ENCODE measurements at regions not wholly inside any gene's neighbourhood (a gene's known extent, or its start where the extent isn't known, plus 50 kb on each side); places are given as distances from the start of the nearest gene placed in this dataset.

DNA sequence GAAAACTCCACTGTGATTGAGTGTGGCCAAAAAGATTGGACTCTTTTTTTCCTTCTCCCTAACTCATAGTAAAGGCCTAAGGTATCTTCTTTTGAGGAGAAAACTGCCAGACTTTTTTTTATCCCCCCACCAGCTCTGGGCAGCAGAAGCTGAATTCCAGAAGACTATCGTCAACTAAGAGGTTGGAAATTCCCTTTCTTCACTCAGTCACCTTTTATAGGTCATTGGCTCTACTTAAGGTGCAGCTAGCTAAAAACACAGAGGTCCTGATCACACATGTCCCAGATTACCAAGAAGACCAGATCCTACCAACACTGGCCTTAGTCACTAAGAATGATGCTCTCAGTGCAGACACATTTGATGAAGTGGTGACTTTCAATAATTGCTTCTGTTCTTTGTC lies 1441.2 kb downstream of the PLA2G4A start:
- peak; percentile 24 for DNase-seq (ENCODE audit: low read depth)

DNA sequence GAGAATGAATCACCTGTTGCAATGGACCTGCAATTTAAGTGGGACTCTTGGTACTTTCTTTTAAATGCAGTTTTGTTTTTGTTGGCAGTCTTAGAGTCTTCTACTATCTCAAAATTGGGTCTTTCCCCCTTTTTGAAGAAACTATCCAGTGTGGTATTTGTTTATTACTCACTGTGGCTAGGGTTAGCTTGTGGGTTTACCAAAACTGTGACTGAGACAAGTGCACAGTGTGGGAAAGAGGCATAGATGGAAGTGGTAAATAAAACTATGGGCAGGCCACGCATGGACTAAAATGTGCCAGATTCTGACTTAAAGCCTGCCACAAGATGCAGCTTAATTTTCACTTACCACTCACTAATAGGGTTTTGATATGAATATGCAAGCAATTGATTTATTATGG lies 1441.7 kb downstream of the PLA2G4A start:
- peak; percentile 22 for DNase-seq (ENCODE audit: low read depth)

DNA sequence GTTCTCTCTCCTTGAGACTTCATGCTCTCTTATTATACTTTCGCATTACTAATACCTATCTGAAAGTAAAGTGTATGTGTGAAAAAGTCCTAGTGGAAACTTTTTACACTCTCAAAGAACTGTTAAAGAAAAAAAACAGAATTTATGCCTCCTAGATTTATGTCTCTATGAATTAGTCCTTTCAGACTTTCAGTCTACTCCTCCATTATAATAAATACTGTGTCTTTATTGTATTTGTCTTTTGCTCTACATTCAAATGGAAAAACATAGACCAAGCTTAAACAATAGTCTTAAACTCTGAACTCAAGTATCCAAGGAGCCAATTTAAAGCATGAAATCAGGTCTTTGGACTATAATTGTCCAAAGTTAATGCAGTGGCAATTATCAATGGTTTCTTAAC lies 1449.0 kb downstream of the PLA2G4A start:
- no peak for DNase-seq (ENCODE audit: low read depth)

DNA sequence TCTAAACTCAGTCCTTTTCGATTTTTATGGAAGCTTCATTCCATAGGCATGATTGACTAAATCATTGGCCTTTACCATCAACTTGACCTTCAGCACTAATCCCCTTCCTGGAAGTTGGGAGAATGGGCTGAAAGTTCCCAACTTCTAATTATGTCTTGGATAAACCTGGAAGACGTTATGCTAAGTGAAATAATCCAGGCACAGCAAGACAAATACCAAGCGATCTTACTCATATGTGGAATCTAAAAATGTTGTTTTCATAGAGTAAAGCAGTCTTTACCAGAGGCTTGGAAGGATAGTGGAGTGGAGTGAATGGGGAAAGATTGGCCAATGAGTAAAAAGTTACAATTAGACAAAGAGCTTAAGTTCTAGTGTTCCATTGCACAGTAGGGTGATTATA lies 1453.2 kb downstream of the PLA2G4A start:
- no peak for DNase-seq (ENCODE audit: low read depth)

DNA sequence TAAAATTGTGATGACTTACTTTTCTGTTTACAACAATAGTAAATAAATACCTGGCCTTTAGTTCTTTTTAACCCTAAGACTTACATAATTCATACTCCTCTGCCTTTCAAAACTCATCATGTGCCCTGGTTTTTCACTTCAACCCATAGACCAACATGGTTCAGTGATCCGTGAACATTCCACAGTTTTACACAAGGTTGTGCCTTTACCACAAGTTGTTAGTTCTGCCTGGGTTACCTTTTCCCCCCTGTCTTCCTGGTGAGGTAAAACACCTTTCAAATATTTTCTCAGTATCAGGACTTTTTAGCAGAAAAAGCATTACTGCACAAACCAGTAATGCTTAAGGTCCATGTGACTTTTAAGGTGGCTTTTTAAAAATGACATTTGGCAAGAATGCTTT lies 1466.4 kb downstream of the PLA2G4A start:
- no peak for DNase-seq (ENCODE audit: low read depth)

DNA sequence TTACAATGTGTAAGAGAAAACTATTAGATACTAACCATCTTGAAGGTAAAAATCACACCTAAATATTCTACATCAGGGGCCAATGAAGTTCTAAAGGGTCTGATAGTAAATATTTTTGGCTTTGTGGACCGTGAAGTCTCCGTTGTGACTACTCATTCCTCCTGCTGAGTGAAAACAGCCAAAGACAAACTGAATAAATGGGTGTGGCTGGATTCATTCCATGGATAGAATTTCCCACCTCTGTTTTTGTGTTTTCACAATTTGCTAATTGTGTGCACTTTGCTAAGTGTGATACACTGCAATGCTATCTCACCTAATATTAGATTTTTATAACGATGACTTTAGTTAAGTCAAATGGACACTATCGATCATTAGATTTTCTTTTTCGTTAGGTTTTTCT lies 1474.0 kb downstream of the PLA2G4A start:
- DNase-seq (ENCODE audit: low read depth), result no peak

DNA sequence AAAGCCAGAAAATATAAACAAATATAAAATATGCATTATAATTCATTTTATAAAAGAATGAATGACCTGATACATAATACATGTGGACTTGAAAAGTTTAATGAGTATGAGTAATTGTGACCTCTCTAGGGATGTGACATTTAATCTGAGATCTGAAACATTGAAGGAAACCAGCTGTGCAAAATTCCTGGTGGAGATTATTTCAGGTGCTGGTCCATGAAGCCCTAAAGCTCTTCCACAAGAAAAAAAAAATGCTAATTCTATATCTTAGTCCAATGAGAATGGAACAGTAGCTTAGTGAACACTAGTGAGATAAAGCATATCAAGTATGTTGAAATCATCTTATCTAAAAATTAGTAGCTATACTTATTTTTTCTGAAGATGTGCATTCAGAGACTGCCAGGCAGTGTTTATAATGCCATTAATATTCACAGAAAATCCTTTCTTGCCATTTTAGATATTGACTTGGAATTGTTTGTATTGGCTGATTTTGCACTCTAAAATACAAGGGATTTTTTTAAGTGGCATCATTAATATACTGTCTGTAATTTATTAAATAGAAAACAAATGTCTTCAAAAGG lies 1485.9 kb downstream of the PLA2G4A start:
- DNase-seq (ENCODE audit: low read depth), result no peak

DNA sequence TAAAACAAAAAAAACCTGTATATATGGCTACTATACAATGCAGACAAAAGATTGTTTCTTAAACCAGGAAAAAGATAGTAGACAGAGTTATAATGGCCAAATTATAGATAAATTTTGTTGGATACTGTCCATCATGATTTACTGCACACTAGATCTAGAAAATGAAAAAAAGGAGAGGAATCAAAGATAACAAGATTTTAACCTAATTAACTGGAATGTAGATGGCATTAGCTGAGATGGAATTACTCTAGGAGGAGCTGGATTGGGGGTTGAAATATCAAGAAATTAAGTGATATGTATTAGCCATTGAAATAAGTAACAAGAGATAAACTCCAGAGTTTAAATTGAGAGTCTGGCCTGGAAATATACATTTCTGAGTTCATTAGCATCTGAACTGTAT lies 1489.1 kb downstream of the PLA2G4A start:
- no peak for DNase-seq (ENCODE audit: low read depth)

DNA sequence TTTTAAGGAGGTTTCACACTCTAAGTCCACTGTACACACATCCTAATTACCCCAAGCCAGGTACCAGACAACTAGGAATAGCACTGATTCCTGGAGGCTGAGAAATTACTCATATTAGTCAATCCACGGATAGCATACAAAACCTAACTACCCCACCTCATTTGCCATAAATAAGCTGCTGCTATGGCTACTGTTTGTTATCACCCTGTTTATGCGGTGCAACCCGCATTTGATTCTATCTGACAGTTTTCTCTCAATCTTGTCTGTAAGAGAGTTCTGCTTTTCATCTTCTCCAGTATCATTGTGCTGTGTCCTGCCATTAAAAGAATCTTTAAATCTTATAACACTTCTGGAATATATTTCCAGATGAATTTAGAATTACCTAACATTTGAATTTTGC lies 1496.5 kb downstream of the PLA2G4A start:
- DNase-seq (ENCODE audit: low read depth), result no peak

DNA sequence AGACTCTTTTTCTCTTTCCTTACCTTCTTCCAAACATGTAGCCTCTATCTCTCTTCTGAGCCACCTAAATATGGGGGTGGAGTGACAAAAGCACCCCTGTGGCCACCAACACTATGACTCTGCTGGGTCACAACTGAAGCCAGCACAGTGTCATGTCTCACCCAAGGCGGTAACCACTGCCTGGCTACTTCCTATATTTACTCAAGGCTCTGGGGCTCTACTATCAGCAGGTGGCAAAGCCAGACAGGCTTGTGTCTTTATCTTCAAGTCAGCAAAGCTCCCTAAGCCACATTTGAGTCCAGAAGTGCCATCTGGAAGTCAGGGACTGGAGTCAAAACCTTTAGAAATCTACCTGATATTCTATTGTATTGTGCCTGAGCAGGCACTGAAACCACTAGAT lies 1515.2 kb downstream of the PLA2G4A start:
- no peak for DNase-seq (ENCODE audit: low read depth)

DNA sequence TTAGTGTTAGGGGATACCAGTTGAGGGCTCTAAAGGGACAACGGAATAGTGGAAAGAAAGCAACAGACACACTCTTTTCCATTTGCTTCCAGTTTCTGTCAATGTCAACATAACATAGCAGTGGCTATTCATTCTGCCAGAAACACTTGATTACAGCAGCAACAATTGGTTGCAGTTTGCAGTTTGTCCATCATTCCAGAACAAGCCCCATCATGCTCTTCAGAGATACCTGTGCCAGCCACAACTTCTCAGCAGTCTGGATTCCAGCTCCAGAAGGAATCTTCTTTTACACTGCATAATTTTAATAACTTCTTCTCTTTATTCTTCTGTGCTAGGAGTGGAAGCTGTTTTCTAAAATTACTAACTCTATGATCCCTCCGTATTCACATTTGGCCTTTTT lies 1521.4 kb downstream of the PLA2G4A start:
- DNase-seq (ENCODE audit: low read depth), result no peak

DNA sequence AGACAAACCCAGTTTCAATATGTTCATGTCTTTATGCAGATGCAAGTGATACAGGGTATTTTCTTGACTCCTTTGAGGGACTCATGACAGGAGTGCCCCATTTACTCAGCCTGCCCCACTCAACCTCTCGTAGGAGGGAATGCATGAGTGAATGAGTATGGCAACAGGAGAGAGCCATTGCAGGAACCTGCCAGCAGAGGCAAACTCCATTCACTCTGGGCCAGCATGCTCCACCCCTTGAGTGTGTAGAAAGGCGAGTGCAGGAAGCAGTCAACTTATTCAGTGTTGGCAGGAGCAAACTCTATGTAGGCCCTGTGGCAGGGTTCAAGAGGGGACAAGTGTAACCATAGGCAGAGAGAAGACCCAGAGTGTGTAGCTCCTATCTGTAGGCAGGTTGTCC lies 1526.3 kb downstream of the PLA2G4A start:
- DNase-seq (ENCODE audit: low read depth), result no peak

DNA sequence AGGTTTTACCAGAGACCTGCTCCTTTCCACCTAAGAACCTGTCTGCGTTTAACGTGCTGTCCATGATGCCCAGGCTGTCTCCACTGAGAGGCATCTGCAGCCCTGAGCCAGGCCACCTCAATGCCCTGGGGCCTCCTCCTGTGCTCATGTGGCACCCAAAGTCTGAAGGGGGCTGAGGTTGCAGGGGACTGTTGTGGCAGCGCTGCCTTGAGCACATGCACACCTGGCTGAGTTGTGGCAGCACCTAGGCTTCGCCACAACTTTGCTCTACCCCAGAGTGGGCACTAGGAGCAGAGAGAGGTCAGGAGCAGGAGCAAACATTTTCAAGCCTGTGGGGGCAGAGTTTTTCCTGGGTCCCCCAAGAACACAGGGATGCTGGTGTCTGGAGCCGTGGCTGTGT lies 1527.1 kb downstream of the PLA2G4A start:
- DNase-seq (ENCODE audit: low read depth), result no peak

DNA sequence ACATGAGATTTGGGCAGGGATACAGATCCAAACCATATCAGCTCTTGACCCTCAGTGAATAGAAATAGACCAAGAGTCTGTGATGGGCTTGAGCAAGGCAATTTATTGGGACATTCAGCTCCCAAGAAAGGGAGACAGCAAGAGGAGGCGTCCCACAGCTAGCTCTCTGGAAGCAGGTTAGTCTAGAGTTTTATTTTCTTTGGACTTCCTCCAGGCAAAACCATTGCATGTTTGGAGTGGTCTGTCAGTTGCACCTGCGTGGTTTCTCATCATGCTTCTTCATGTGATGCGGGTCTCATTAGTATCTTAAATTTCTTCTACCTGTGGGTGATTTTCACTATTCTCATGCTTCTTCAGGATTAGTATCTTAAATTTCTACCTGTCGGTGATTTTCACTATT lies 1530.6 kb downstream of the PLA2G4A start:
- no peak for DNase-seq (ENCODE audit: low read depth)

DNA sequence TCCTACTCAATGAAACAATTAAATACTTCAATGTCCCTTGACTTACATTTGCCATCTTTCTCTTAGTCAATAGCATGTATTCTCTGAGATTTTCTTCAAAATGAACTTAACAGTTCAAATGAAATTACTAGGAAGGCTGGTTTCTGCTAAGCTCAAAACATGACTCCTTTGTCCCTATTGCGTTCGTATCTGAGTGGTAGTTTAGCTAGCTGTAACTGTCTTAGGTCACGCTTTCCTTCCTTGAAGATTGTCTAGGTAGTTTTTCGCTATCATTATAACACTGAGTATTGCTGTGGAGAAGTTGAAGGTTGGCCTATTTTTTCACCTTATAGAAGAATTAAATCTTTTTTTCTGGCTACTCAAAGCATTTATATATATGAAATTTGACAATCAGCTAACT lies 1535.2 kb downstream of the PLA2G4A start:
- peak; percentile 9 for DNase-seq (ENCODE audit: low read depth)

DNA sequence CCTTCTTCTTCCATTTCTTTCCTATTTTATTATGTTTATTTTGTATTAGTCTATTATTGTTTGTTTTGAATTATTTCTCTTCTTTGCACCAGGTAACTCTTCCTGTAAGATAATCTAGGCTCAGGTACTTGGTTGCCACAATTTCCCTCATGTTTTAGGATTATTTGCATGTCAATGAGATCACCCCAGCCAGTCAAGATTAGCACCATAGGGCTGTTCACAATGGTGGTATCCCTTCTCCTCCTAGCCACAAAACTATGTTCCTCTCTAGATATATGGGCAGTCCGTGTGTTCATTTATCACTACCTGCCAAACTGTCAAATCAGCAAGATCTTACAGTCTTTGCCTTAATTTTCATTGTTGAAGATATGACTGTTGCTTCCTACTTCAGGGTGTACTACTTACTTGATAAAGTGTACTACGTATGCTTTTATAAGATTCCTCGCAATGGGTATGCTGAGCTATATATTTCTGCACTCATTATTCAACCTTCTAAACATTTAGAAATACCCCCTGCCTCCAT lies 1536.2 kb downstream of the PLA2G4A start:
- no peak for DNase-seq (ENCODE audit: low read depth)

DNA sequence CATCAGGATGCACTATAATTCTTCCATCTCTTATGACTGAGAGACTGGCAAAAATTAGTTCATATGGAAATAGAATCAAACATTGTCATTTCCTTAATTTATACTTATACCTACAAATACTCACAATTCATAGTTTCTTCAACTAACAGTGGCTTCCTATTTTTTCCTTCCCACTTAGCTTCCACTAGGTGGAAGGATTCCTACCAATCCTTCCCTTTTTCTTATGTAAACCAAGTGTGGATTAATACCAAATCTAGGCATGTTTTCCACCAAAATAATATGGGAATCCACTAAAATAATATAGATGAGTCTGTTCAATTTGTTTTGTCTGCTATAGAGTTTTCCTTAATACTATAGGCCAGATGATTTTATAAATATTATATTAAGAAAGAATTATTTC lies 1537.1 kb downstream of the PLA2G4A start:
- no peak for DNase-seq (ENCODE audit: low read depth)

DNA sequence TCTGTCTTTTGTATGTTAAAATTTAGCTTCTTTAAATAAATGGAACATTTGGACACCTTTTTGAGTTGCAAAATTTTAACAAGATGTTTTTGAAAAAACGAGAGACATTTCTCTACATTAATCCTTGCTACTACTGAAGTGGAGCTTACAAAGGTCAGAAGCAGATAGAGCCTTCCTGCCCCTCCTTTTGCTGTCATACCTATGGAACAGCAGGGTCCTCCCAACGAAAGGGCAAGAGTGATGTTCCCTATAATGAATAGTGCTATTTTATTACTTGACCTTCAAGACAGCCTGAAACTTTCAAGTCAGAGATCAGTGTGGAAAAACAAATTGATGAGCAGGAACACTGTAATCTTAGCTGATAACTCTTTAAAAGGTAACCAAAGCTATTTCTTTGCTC lies 1538.9 kb downstream of the PLA2G4A start:
- no peak for DNase-seq (ENCODE audit: low read depth)

DNA sequence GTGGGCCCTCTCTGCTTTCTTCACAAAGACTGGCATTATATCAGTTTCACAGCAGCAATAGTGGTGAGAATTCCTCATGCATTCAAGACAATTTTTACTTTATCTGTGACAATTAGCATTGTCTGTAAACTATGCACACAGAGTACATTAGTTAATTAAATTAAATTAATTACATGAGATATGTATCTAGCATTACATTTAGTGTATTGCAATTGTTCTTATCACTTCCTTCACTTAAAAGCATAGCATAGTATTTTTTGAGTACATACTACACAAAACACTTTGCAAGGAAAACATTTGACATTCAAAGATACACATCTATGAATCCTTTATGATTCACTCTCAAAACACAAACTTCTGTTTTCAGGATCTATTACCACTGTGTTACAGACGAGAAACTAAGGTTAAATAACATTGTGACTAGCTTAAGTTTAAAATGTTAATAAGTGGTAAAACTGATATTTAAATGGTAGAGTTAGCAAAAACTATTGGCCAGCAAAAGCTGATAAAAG lies 1542.6 kb downstream of the PLA2G4A start:
- peak; percentile 3 for DNase-seq (ENCODE audit: low read depth)

DNA sequence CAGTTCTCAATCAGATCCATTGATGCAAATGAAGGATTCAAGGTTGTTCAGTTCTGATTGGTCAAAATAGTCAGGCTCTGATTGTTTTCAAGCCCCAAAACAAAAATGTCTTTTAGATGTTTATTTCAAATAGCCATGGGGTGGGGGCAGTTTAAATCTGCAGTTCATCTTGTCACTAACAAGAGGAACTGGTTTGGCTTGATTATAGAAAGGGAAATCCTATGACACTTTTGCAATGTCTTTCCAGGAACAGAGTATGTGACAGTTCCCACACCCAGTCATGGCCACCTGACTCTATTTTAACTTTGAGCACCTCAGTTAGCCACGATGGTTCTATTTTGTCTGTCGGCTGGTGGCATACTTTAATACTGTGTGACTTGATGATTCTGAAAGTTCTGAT lies 1544.1 kb downstream of the PLA2G4A start:
- no peak for DNase-seq (ENCODE audit: low read depth)

DNA sequence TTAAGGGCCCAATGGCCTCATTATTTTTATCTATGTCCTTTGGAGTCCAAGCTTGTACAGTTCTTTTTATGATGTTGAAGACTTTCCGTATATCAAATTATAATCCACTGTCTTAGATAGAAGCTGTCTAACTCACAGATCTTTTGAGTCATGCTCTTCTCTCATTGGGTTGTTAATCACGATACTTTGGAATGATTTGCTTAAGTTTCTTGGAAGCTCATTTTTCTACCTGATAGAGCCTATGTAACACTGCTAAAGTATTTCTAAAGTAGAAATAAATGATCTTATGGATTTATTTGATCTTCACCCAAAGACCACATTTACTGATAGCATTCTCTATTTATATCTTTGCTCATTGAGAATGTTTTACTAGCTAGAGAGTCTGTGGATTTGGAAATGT lies 1554.1 kb downstream of the PLA2G4A start:
- DNase-seq (ENCODE audit: low read depth), result no peak

DNA sequence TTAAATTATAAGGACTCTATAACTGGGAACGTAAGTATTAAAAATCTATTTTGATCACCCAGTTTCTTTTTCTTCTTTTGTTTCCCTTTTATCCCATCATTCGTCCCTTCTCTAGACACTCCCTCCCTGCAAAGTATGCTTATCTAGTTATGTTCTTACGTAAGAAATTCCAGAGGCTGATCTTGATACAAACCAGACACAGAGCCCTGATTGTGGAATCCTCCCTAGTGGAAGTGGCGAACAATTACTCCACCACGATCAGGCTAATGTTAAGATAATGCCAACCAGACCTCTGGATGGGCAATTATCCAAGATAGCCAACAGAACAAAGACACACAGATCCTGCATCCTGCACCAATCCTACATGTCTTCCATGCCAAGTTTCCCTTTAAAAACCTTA lies 1557.4 kb downstream of the PLA2G4A start:
- no peak for DNase-seq (ENCODE audit: low read depth)

DNA sequence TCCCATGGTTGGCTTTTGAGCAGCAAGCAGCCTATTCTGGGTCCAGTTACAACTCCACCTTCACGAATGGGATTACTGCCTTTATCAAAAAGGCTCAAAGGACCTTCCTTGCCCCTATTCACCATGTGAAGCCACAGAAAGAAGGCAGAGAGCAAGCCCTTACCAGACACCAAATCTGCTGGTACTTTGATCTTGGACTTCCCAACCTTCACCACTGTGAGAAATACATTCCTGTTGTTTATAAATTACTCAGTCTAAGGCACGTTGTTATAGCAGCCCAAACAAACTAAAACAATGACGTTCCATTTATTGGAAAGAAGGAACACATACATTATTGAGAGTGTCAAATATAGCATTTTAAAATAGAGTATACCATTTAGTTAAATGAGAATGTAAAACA lies 1557.9 kb downstream of the PLA2G4A start:
- peak; percentile 14 for DNase-seq (ENCODE audit: low read depth)

DNA sequence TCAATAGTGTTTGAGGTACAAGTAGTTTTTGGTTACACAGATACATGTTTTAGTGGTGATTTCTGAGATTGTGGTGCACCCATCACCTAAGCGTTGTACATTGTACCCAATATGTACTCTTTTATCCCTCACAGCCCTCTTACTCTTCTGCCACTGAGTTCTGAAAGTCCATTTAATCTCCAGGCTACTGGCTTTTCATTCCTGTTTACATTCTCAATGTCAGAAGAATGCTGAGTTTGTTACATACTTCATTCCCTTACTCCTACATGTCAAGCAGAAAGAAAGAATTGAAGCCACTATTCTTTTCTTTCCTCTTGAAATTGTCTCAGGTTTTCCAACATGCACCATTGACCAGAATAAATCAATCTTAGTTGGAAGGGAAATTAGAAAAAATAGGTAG lies 1565.9 kb downstream of the PLA2G4A start:
- no peak for DNase-seq (ENCODE audit: low read depth)

Data from M059J (cell line).